Cardiac muscle cell (in vitro differentiated cells and primary cell): ENCODE measurements at regions not wholly inside any gene's neighbourhood (a gene's known extent, or its start where the extent isn't known, plus 50 kb on each side); places are given as distances from the start of the nearest gene placed in this dataset.

Source experiments
- DNase-seq, 2 donors: peaks; one replicate each; pipeline versions ENCODE4 v3.0.0 to v3.0.0-alpha.2; 2010 to 2017; ENCODE audit warnings: low read depth in 1 of 2, low spot score in 1 of 2
- H3K27ac ChIP-seq: fragments of 200-600 bp; sonication (generic); 2 replicates; pipeline ENCODE4 v1.5.1; 2016
- H3K27me3 ChIP-seq: fragments of 200-600 bp; sonication (generic); 2 replicates; pipeline ENCODE4 v1.6.0; 2016; ENCODE audit warnings: control low read depth
- H3K36me3 ChIP-seq: fragments of 200-600 bp; sonication (generic); 2 replicates; pipeline ENCODE4 v1.5.1; 2016; ENCODE audit warnings: control low read depth
- H3K4me1 ChIP-seq: fragments of 200-600 bp; sonication (generic); 2 replicates; pipeline ENCODE4 v1.8.1; 2017; ENCODE audit warnings: low read depth, mild to moderate bottlenecking, mixed run types
- H3K4me3 ChIP-seq: fragments of 200-600 bp; sonication (generic); 2 replicates; pipeline ENCODE4 v1.5.1; 2016; ENCODE audit warnings: mild to moderate bottlenecking
- H3K9me3 ChIP-seq: fragments of 200-600 bp; sonication (generic); 2 replicates; pipeline ENCODE4 v1.5.1; 2017; ENCODE audit warnings: low read depth, mild to moderate bottlenecking, control low read depth
- TF ChIP-seq, protein P1 (sequence below): IDR thresholded peaks from 2 replicates; pipeline ENCODE4 v1.5.1; 2012; ENCODE audit warnings: low read depth, mild to moderate bottlenecking, low read length

DNA sequence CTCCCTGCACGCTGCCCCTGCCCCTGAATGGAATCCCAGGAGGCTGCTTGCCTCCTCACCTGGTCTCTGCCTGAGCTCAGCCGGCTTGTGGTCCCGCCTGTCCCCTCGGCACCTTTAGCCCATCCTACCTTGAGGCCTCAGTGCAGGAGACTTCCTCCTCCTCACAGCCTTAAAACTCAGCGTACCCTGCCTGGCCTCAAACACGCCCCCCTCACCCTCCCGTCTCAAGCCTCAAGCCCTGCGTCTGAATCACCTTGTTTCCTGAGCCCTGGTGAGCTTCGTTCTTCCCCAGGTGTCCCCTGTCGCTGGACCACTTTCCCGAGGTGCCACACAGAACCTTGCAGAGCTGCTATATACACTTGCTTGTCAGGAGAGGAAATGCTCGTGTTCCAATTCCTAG is 110.2 kb upstream of the SPIN1 start:
- no peaks in the 10 kb centered on the region for H3K27me3 ChIP-seq
- TF ChIP-seq, protein P1, sequence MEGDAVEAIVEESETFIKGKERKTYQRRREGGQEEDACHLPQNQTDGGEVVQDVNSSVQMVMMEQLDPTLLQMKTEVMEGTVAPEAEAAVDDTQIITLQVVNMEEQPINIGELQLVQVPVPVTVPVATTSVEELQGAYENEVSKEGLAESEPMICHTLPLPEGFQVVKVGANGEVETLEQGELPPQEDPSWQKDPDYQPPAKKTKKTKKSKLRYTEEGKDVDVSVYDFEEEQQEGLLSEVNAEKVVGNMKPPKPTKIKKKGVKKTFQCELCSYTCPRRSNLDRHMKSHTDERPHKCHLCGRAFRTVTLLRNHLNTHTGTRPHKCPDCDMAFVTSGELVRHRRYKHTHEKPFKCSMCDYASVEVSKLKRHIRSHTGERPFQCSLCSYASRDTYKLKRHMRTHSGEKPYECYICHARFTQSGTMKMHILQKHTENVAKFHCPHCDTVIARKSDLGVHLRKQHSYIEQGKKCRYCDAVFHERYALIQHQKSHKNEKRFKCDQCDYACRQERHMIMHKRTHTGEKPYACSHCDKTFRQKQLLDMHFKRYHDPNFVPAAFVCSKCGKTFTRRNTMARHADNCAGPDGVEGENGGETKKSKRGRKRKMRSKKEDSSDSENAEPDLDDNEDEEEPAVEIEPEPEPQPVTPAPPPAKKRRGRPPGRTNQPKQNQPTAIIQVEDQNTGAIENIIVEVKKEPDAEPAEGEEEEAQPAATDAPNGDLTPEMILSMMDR: no peak
- H3K36me3 ChIP-seq: no peaks in the 10 kb centered on the region
- no peak overlapping the region for H3K27ac ChIP-seq
- H3K9me3 ChIP-seq: no peaks in the 10 kb centered on the region
- no peak for DNase-seq
- no peak overlapping the region for H3K4me3 ChIP-seq
- no peaks in the 10 kb centered on the region for H3K4me1 ChIP-seq

GRCh38 chr9:88274078-88274477 is 114.2 kb upstream of the SPIN1 start:
- DNase-seq: no peak
- Histone ChIP-seq H3K4me3 (no peak overlapping the region), H3K36me3 (no peaks in the 10 kb centered on the region), H3K27me3 (no peaks in the 10 kb centered on the region), H3K4me1 (no peaks in the 10 kb centered on the region), H3K9me3 (no peaks in the 10 kb centered on the region), H3K27ac (no peak overlapping the region)
- TF ChIP-seq, protein P1: no peak

DNA sequence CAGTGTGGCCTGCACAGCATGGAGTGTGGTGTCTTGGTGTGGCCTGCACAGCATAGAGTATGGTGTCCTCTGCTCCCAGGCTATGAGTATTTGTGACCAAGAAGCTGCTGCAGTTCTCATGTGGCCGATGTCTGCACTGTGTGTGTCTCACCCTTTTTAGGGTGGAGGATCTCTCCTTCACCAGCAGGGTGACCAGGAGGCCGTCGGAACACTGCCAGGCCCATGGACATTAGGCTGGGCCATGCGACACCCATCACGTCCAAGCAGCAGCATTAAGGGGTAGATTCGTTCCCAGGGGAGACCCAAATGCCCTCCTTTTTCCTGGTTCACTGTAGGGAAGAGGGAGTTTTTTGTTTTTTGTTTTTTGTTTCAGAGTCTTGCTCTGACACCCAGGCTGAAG is 115.3 kb upstream of the SPIN1 start:
- TF ChIP-seq, protein P1: no peak
- no peaks in the 10 kb centered on the region for H3K4me1 ChIP-seq
- no peak overlapping the region for H3K27ac ChIP-seq
- no peaks in the 10 kb centered on the region for H3K27me3 ChIP-seq
- H3K9me3 ChIP-seq: no peaks in the 10 kb centered on the region
- H3K4me3 ChIP-seq: no peak overlapping the region
- no peak for DNase-seq
- no peaks in the 10 kb centered on the region for H3K36me3 ChIP-seq

DNA sequence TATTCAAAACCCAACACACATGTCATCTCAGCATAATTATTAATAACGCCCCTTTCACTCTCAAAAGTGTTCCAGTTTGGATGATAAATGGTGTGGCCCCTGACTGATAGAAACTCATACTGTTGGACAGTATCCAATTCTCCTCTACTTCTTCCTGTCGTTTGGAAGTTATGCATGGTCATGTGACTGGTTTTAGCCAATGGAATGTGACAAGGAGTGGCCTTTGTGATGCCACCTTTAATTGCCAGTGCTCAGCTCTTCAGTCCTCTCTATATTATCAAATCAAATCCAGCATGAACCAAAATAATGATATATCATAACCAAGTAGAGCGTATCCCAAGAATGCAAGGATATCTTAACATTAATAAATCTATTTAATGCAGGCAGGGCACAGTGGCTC is 117.8 kb upstream of the SPIN1 start:
- H3K4me3 ChIP-seq: no peak overlapping the region
- H3K27me3 ChIP-seq: no peaks in the 10 kb centered on the region
- H3K36me3 ChIP-seq: no peaks in the 10 kb centered on the region
- no peak for DNase-seq
- H3K4me1 ChIP-seq: no peaks in the 10 kb centered on the region
- no peaks in the 10 kb centered on the region for H3K9me3 ChIP-seq
- TF ChIP-seq, protein P1: no peak
- H3K27ac ChIP-seq: no peak overlapping the region

DNA sequence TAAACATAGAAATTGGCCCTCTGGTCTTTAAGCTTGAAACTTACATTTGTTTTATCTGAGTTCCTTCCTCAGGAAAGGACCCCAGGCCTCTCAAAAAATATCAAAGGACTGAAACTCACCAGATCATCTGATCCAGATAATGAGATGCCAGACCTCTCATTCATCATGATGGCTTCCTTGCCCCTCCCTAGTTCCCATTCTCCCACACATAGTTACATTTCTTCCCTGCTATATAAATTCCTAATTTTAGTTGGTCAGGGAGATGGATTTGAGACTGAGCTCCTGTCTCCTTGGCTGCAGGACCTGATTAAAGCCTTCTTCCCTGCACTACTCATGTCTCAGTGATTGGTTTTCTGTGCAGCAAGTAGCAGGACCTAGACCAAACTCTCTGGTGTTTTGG is 119.4 kb upstream of the SPIN1 start:
- H3K27me3 ChIP-seq: no peaks in the 10 kb centered on the region
- no peaks in the 10 kb centered on the region for H3K9me3 ChIP-seq
- H3K36me3 ChIP-seq: no peaks in the 10 kb centered on the region
- TF ChIP-seq, protein P1: no peak
- DNase-seq: no peak
- no peak overlapping the region for H3K27ac ChIP-seq
- no peaks in the 10 kb centered on the region for H3K4me1 ChIP-seq
- no peak overlapping the region for H3K4me3 ChIP-seq

GRCh38 chr9:88267283-88267682 is 121.0 kb upstream of the SPIN1 start:
- Histone ChIP-seq H3K36me3 (no peaks in the 10 kb centered on the region), H3K4me1 (no peaks in the 10 kb centered on the region)
- DNase-seq: no peak

More at GRCh38 chr9:88267283-88267682, 121.0 kb upstream of the SPIN1 start:
- TF ChIP-seq, protein P1: no peak
- Histone ChIP-seq H3K27ac (no peak overlapping the region), H3K4me3 (no peak overlapping the region), H3K27me3 (no peaks in the 10 kb centered on the region), H3K9me3 (no peaks in the 10 kb centered on the region)
